GM12878 (cell line): ENCODE measurements at regions not wholly inside any gene's neighbourhood (a gene's known extent, or its start where the extent isn't known, plus 50 kb on each side); places are given as distances from the start of the nearest gene placed in this dataset.

Experiments used
- CHD1 ChIP-seq: IDR thresholded peaks from 2 replicates; pipeline ENCODE4 v1.6.1; 2012; ENCODE audit warnings: low read depth, low read length, improper control_type of control experiment
- IRF4 ChIP-seq: IDR thresholded peaks from 2 replicates; pipeline ENCODE4 v1.6.1; 2011; ENCODE audit warnings: low read depth, low read length
- NR2C2 ChIP-seq: IDR thresholded peaks from 2 replicates; pipeline ENCODE4 v1.6.1; 2011; ENCODE audit warnings: borderline replicate concordance, low read depth; ENCODE audit not compliant: control insufficient read depth, insufficient read length
- SP1 ChIP-seq: IDR thresholded peaks from one replicate; pipeline ENCODE4 v1.6.1; 2011; ENCODE audit warnings: low read depth, low read length
- ZNF24 ChIP-seq: fragments of 450-650 bp; IDR thresholded peaks from 2 replicates; pipeline ENCODE4 v1.6.1; 2017; ENCODE audit warnings: antibody characterized with exemption, mild to moderate bottlenecking
- TF ChIP-seq, protein P1 (sequence below): IDR thresholded peaks from 2 replicates; pipeline ENCODE4 v1.6.1; 2011; ENCODE audit warnings: low read depth, low read length, improper control_type of control experiment, borderline replicate concordance
- TF ChIP-seq, protein P2 (sequence below), 3 experiments: IDR thresholded peaks in 2 of 3; conservative IDR thresholded peaks in 1 of 3; 2 replicates each; pipeline ENCODE4 v1.5.1; 2011; ENCODE audit warnings: low read depth in 3 of 3, low read length in 3 of 3, mild to moderate bottlenecking in 3 of 3, control low read depth in 2 of 3, moderate library complexity in 2 of 3, inconsistent platforms in 1 of 3, mixed read lengths in 1 of 3; ENCODE audit not compliant: control insufficient read depth in 2 of 3, insufficient read depth in 1 of 3; ENCODE audit errors: extremely low read depth in 1 of 3
- TF ChIP-seq, protein P3 (sequence below): fragments of 450-650 bp; IDR thresholded peaks from 2 replicates; pipeline ENCODE4 v1.6.1; 2014; ENCODE audit warnings: mild to moderate bottlenecking

DNA sequence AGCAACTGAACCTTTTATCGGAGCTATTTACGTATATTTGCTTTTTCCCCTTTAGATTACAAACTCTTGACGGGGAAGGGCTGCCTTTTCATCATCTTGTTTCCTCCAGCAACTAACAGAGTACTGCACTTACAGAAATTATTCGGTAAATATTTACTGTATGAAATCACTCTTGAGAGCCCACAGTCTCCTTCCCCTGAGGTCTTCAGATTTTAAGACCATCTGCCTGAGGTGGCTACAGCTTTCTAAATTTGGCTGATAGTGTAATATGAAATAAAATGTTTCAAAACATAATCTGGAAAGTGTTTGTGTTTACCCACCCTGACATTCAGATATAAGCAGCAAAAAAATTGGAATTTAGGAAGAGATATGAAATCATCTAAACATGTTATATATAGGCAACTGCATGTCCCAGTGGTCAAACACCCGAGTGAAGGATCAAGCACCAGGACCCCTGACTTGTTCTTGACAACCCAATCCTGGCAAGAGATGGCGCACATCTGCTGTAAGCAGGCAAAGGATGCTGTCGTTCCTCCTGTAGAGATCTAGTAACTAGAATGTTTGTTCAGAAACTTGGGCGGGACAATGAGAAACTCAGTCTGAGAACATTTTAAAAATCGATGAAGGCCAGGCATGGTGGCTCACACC lies 60.9 kb downstream of the SIPA1L2 start:
- TF ChIP-seq IRF4 = no peak
- TF ChIP-seq NR2C2 = no peak
- no peak for TF ChIP-seq CHD1
- TF ChIP-seq, protein P1, sequence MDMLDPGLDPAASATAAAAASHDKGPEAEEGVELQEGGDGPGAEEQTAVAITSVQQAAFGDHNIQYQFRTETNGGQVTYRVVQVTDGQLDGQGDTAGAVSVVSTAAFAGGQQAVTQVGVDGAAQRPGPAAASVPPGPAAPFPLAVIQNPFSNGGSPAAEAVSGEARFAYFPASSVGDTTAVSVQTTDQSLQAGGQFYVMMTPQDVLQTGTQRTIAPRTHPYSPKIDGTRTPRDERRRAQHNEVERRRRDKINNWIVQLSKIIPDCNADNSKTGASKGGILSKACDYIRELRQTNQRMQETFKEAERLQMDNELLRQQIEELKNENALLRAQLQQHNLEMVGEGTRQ = no peak
- no peak for TF ChIP-seq ZNF24
- TF ChIP-seq, protein P2, sequence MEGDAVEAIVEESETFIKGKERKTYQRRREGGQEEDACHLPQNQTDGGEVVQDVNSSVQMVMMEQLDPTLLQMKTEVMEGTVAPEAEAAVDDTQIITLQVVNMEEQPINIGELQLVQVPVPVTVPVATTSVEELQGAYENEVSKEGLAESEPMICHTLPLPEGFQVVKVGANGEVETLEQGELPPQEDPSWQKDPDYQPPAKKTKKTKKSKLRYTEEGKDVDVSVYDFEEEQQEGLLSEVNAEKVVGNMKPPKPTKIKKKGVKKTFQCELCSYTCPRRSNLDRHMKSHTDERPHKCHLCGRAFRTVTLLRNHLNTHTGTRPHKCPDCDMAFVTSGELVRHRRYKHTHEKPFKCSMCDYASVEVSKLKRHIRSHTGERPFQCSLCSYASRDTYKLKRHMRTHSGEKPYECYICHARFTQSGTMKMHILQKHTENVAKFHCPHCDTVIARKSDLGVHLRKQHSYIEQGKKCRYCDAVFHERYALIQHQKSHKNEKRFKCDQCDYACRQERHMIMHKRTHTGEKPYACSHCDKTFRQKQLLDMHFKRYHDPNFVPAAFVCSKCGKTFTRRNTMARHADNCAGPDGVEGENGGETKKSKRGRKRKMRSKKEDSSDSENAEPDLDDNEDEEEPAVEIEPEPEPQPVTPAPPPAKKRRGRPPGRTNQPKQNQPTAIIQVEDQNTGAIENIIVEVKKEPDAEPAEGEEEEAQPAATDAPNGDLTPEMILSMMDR (IDR thresholded peaks at IDR 0.05 in 2 of 3, conservative IDR thresholded peaks at IDR 0.05 in 1 of 3; ENCODE audit: control insufficient read depth in 2 of 3, extremely low read depth in 1 of 3, insufficient read depth in 1 of 3, low read depth in 3 of 3, low read length in 3 of 3) = no peak
- TF ChIP-seq SP1 = no peak
- TF ChIP-seq, protein P3, sequence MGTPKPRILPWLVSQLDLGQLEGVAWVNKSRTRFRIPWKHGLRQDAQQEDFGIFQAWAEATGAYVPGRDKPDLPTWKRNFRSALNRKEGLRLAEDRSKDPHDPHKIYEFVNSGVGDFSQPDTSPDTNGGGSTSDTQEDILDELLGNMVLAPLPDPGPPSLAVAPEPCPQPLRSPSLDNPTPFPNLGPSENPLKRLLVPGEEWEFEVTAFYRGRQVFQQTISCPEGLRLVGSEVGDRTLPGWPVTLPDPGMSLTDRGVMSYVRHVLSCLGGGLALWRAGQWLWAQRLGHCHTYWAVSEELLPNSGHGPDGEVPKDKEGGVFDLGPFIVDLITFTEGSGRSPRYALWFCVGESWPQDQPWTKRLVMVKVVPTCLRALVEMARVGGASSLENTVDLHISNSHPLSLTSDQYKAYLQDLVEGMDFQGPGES = no peak
